Prostate gland (tissue), 2 donors: ENCODE measurements at regions not wholly inside any gene's neighbourhood (a gene's known extent, or its start where the extent isn't known, plus 50 kb on each side); places are given as distances from the start of the nearest gene placed in this dataset.

Experiments
- DNase-seq: peaks from one replicate; pipeline ENCODE4 v3.0.0-alpha.2; 2019; ENCODE audit warnings: low spot score
- H3K27ac ChIP-seq, 2 donors: fragments of 200-600 bp; sonication (generic); 2 replicates each; pipeline ENCODE4 v1.5.1; 2017 to 2019
- H3K27me3 ChIP-seq: fragments of 200-600 bp; sonication (generic); replicated peaks from 2 replicates; pipeline ENCODE4 v1.5.1; 2019; ENCODE audit not compliant: insufficient read depth
- H3K36me3 ChIP-seq, 2 donors: fragments of 200-600 bp; sonication (generic); 1 replicate in 1 of 2; 2 replicates in 1 of 2; pipeline versions ENCODE4 v1.5.1 to v1.8.1; 2017 to 2019
- H3K4me1 ChIP-seq: fragments of 200-600 bp; sonication (generic); replicated peaks from 2 replicates; pipeline ENCODE4 v1.5.1; 2019
- H3K4me3 ChIP-seq, 2 donors: fragments of 200-600 bp; sonication (generic); 2 replicates each; pipeline ENCODE4 v1.5.1; 2017 to 2019
- H3K9me3 ChIP-seq: fragments of 200-600 bp; sonication (generic); 2 replicates; pipeline ENCODE4 v1.5.1; 2017
- CTCF ChIP-seq, 4 experiments: fragments of 200-600 bp in 2 of 4; fragments of 450-650 bp in 2 of 4; sonication (generic) in 2 of 4; IDR thresholded peaks; 1 replicate in 3 of 4; 2 replicates in 1 of 4; pipeline ENCODE4 v1.5.1; 2016 to 2019; ENCODE audit warnings: antibody characterized with exemption in 4 of 4, mild to moderate bottlenecking in 2 of 4, moderate library complexity in 2 of 4
- POLR2A ChIP-seq: fragments of 450-650 bp; IDR thresholded peaks from one replicate; pipeline ENCODE4 v1.6.1; 2016; ENCODE audit warnings: antibody characterized with exemption, mild to moderate bottlenecking
- POLR2AphosphoS5 ChIP-seq: sonication (generic); formaldehyde crosslinking; IDR thresholded peaks from one replicate; pipeline ENCODE4 v1.6.1; 2017; ENCODE audit warnings: antibody characterized with exemption
- WGBS: methylation state at CpG from one replicate; pipeline ENCODE4 v1.1.5; 2018; 5-methylcytosine and 5-hydroxymethylcytosine counted together
- intact Hi-C: fragments of 100-400 bp; cut with DNase I; formaldehyde crosslinking; loops from one replicate; pipeline ENCODE4 v1.14.2; 2022

GRCh38 chr13:107361666-107362065, 793.7 kb upstream of the ARGLU1 start:
- 87% methylated on average over 5 of the region's 5 CpGs for WGBS
- no peaks in the 10 kb centered on the region for H3K27me3 ChIP-seq
- DNase-seq = no peak
- intact Hi-C loops = no loop called here
- H3K36me3 ChIP-seq = no peaks in the 10 kb centered on the region
- no peak overlapping the region for H3K27ac ChIP-seq
- TF ChIP-seq POLR2A = no peak
- TF ChIP-seq CTCF (IDR thresholded peaks at IDR 0.05) = no peak
- no peak for TF ChIP-seq POLR2AphosphoS5
- H3K4me1 ChIP-seq = no peaks in the 10 kb centered on the region
- H3K4me3 ChIP-seq = no peak overlapping the region
- no peaks in the 10 kb centered on the region for H3K9me3 ChIP-seq

- no peaks in the 10 kb centered on the region for H3K36me3 ChIP-seq
- intact Hi-C loops = no loop called here
- TF ChIP-seq POLR2AphosphoS5 = no peak
- no peak for TF ChIP-seq POLR2A
- TF ChIP-seq CTCF (IDR thresholded peaks at IDR 0.05) = no peak
- no peaks in the 10 kb centered on the region for H3K9me3 ChIP-seq
- no peak for DNase-seq
- H3K27ac ChIP-seq = no peak overlapping the region
- WGBS = 70% methylated on average over 1 of the region's 1 CpG
- no peak overlapping the region for H3K4me3 ChIP-seq
- no peaks in the 10 kb centered on the region for H3K27me3 ChIP-seq
- no peaks in the 10 kb centered on the region for H3K4me1 ChIP-seq
Observed at GRCh38 chr13:107360010-107360409, 792.1 kb upstream of the ARGLU1 start.

- Histone ChIP-seq H3K27ac (no peak overlapping the region), H3K4me1 (no peaks in the 10 kb centered on the region), H3K27me3 (no peaks in the 10 kb centered on the region), H3K9me3 (no peaks in the 10 kb centered on the region), H3K4me3 (no peak overlapping the region), H3K36me3 (no peaks in the 10 kb centered on the region)
- 80% methylated on average over 1 of the region's 1 CpG for WGBS
- no peak for DNase-seq
- intact Hi-C loops = no loop called here
- TF ChIP-seq POLR2A = no peak
- TF ChIP-seq CTCF (IDR thresholded peaks at IDR 0.05) = no peak
- TF ChIP-seq POLR2AphosphoS5 = no peak
Observed at GRCh38 chr13:107358866-107359265, 790.9 kb upstream of the ARGLU1 start.

- 67% methylated on average over 8 of the region's 8 CpGs for WGBS
- DNase-seq = no peak
- Histone ChIP-seq H3K4me1 (no peaks in the 10 kb centered on the region), H3K9me3 (no peaks in the 10 kb centered on the region), H3K36me3 (no peaks in the 10 kb centered on the region), H3K27me3 (no peaks in the 10 kb centered on the region), H3K27ac (no peak overlapping the region), H3K4me3 (no peak overlapping the region)
- no peak for TF ChIP-seq POLR2A
- no peak for TF ChIP-seq POLR2AphosphoS5
- TF ChIP-seq CTCF (IDR thresholded peaks at IDR 0.05) = no peak
- intact Hi-C loops = no loop called here
Observed at GRCh38 chr13:107351305-107351704, 783.4 kb upstream of the ARGLU1 start.

GRCh38 chr13:107348925-107349324, 781.0 kb upstream of the ARGLU1 start:
- no peaks in the 10 kb centered on the region for H3K27me3 ChIP-seq
- H3K9me3 ChIP-seq = no peaks in the 10 kb centered on the region
- DNase-seq = no peak
- H3K4me3 ChIP-seq = no peak overlapping the region
- intact Hi-C loops = no loop called here
- no peaks in the 10 kb centered on the region for H3K4me1 ChIP-seq
- H3K27ac ChIP-seq = no peak overlapping the region
- no peaks in the 10 kb centered on the region for H3K36me3 ChIP-seq
- 88% methylated on average over 2 of the region's 2 CpGs for WGBS
- TF ChIP-seq CTCF (IDR thresholded peaks at IDR 0.05) (no peak), POLR2A (no peak), POLR2AphosphoS5 (no peak)
